ENCODE measurements at regions not wholly inside any gene's neighbourhood (a gene's known extent, or its start where the extent isn't known, plus 50 kb on each side); places are given as distances from the start of the nearest gene placed in this dataset.
"Not testable (repeated sequence)": the region's sequence is repeated elsewhere in the genome, so short reads cannot be mapped to it uniquely, and the experiment has no call there.

DNA sequence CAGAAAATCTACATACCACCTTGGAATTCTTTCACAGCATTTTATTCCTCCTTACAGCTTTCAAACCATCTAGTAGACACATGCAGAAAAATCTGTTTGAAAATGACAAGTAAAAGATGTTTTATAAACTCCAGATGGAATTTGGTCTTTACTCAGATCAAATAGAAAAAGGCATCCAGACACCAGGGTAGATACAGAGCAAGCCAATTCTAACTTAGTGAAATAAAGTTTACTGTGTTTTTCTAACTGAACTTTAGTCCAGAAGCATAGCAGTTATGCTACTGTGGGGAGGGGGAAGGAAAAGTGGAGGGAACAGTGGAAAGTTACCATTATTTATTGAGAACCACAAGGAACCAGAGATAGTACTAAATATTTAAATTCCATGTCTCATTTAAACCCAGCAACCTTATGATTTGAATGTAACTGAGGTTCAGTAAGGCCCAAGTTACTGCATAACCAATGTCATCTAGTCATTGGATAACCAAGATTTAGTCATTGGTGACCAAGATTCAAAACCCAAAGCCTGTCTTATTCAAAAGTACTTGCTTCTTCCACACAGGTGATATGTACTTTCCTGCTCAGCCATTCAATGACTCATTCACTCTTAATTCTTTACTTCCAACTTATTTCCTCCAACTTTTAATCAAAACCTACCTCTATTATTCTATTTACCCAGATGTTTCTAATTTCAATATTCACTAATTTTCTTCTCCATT lies 57.7 kb downstream of the RAD51AP2 start:
- intact Hi-C loops (cut with micrococcal nuclease) = no loop called here

DNA sequence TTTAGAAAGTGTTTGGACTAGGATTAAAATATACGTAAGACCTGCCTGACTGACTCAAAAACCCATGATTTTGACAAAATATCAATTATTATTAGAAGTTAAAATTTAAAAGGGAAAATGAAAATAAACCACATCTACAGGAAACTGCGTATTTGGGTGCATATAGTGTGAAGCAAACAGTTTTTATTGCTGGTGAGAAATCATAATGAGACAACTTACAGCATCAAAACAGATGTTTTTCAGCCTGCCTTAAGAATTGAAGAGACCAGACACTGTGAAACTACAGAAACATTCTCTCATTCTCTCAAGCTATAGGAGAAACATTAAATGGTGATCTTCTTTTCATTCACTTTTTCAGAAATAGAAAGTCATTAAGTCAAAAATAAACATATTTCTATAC lies 62.9 kb downstream of the RAD51AP2 start:
- intact Hi-C loops (cut with micrococcal nuclease) = no loop called here

DNA sequence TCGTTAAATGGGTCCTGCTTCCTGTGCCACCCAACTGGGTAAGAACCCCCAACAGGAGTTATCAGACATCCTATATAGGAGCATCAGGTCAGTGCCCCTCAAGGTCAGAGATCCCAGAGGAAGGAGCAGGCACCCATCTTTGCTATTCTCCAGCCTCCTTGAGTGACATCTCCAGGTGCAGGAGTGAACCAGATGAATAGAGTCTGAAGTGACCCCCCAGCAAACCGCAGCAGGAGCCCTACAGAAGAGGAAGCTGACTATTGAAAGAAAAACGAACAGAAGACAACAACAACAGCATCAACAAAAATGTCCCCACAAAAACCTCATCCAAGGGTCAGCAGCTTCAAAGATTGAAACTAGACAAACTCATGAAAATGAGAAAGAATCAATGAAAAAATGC lies 72.0 kb downstream of the RAD51AP2 start:
- intact Hi-C loops (cut with micrococcal nuclease) = not testable (repeated sequence)

DNA sequence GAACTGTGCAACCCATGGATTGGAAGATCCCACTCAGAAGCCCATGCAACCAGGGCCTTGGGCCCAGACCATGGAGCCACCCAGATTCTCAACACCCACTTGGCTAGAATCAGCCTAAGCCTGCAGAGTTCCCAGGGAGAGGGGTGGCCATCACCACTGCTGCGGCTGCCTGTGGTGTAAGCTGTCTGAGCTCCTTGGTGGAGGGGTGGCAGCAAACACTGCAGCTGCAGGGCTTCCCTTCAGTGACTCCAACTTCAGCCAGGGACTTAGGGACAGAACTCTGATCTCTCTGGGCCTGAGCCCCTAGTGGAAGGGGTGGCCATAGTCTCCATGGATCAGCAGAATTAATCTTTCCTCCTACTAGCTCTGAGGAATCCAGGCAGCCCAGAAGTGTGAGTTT lies 72.5 kb downstream of the RAD51AP2 start:
- intact Hi-C loops (cut with micrococcal nuclease) = no loop called here

DNA sequence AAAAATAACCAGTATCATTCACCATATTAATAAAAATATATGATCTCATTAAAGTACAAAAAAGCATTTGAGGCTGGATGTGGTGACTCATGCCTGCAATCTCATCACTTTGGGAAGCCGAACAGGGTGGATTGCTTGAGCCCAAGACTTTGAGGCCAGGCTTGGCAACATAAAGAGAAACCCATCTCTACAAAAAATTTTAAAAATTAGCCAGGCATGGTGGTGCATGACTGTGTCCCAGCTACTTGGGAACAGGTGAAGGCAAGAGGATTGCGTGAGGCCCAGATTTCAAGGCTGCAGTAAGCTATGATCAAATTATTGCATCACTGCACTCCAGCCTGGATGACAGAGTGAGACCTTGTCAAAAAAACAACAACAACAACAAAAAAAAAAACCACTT lies 75.9 kb downstream of the RAD51AP2 start:
- intact Hi-C loops (cut with micrococcal nuclease) = no loop called here

DNA sequence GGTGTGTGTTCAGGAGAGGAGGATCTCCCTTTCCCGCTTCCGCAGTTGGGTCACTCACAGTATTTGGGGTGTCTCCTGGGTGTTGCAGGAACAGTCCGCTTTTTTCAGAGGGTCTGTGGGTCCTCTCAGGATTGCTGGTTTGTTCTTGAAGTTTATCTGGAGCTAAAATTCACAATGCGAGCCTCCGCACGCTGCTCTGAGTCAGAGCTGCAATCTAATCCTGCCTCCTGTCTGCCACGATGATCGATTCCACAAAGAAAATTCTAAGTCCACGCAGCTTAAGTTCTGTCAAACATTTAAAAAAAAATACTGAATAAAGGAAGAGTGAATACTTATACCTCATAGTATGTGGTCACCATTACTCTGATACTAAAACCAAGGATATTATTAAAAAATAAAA lies 76.5 kb downstream of the RAD51AP2 start:
- intact Hi-C loops (cut with micrococcal nuclease) = no loop called here

DNA sequence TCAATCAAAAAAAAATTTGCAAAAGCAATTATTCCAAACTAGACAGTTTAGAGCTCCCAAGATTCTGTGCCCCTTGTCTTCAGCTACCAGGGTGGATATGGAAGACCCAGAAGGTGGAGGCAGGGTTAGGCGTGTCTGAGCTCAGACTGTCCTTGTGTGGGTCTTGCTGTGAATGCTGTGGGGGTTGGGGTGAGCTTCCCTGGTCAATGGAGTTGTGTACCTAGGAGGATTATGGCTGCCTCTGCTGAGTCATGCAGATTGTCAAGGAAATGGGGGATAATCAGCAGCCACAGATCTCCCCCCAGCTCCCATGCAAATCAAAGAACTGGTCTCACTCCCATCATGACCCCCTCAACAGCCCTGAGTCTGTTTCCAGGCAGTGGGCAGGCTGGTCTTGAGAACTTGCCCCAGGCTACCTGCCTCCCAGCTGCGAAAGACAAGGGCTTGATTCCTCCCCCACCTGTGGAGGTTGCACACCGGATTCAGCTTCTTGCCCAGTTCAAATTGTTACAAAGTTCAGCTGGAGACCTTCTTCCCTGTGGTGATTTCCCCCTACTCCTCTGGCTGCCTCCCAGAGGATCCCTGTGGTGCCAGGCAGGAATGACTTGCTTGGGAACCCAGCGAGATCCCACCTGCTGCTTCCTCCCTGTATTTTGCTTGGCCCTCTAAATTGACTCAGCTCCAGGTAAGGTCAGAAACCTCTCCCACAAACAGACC lies 77.0 kb downstream of the RAD51AP2 start:
- intact Hi-C loops (cut with micrococcal nuclease) = no loop called here

DNA sequence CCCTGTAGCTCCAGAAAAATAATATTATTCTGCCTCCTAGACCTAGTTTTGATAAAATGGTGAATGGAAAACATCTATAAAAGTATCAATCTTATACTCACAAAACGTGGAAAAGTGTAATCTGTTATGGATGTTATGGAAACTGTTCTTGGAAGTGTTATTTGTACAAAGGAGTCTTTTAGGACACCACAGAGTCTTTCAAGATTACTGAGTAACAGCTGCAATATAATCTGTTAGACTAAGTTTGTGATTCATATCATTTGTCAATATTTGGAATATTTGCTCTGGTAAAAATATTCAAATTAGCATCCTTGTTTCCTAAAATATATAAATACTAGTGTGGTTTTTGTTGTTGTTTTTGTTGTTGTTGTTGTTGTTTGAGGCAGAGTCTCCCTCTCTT lies 87.9 kb downstream of the RAD51AP2 start:
- intact Hi-C loops (cut with micrococcal nuclease) = no loop called here

DNA sequence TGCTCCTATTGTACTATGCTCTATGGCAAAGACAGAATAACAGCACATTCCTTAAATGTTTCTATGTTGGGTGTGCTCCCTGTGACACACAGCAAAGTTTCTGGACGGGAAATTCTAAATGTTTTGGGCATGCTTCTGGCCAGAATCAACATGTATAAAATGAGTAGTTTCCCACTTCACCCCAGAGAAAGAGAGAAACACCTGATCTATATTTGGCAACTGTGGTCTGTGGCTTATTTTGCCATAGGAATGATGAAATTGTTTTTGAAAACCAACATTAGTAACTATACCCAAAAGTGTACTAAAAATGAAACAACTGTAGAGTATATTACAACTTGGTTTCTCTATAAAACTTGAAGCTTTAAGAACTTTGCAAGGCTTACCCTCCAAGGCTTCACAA lies 89.1 kb downstream of the RAD51AP2 start:
- intact Hi-C loops (cut with micrococcal nuclease) = no loop called here

DNA sequence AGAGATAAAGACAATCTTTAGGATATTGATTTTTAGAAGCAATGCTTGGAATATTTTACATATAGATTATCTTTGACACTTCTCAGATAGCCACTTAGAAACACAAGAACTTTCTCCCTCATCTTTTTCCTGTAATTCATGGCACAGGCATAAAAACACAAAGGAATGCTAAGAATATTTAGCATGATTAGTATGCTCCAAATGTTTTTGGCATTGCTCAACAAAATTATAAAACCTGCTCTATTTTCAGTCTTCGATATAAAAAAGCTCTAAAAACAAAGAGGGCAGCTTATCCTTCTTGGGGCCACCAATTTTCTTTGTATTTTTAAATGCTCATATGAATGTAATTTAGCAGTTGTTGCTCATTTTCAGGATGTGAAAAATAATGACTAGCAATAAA lies 90.8 kb downstream of the RAD51AP2 start:
- intact Hi-C loops (cut with micrococcal nuclease) = no loop called here

DNA sequence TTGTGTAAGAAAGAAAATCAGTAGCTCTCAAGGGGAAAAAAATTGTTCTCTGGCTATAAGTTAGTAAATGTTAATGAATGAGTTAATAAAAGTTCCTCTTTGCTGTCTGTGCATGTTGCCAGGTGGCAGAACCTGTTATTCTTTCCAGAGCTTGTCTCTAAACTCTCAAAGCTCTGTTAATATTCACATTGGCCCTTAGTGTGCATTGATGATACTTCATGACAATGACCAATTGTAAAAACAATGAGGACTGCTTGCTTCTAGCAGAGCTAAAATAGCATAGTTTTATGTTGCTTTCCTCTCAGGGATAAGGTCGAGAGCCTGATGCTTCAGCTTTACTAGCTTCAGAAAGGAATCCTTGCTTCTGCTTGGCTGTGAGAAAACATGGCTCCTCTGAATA lies 91.5 kb downstream of the RAD51AP2 start:
- intact Hi-C loops (cut with micrococcal nuclease) = no loop called here

DNA sequence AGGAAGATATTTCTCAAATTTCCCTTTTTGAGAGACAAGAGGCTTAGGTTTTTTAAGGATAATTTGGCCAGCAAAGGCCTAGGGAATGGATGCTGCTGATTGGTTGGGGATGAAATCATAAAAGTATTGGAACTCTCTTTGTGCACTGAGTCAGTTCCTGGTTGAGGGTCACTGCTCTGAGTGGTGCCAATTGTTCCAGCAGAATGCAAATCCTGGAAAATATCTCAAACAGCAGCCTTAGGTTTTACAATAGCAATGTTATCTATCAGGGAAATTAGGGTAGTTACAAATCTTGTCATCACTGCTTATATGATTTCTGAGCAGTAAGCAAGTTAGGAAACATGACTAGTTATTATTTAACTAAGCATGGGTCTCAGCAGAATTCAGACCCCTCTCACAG lies 96.2 kb downstream of the RAD51AP2 start:
- intact Hi-C loops (cut with micrococcal nuclease) = no loop called here

DNA sequence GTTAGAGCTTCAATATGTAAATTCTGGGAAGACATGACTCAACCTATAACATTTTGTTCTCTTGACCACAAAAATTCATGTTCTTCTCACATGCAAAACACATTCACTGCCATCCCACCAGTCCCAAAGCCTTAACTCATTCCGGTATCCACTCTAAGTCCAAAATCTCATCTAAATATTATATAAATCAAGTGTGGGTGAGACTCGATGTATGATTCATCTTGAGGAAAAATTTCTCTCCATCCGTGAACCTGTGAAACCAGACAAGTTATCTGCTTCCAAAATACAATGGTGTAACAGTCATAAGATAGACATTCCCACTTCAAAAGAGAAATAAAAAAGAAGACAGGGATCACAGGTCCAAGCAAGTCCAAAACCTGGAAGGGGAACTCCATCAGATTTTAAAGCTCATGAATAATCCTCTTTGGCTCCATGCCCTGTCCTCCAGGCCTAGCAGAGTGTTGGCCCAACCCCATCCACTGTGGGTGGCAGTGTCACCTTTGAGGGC lies 101.3 kb downstream of the RAD51AP2 start:
- intact Hi-C loops (cut with micrococcal nuclease) = no loop called here

DNA sequence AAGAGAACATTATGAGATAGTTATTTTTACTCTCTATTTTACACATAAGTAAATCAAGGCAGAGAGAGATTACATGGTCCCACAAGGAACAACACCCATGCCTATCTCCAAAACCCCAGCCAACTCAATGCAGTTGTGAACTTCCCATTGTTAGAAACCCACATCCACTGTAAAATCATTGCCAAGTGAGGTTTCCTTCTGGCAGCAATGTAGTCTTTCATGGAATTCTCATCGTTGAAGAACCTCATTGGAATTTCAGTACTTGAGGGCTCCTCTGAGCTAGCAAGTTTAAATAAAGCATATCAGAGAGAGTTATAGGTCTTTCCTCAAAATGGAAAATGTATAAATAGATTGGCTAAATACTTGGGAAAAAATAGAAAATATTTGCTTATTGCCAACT lies 105.2 kb downstream of the RAD51AP2 start:
- intact Hi-C loops (cut with micrococcal nuclease) = no loop called here

DNA sequence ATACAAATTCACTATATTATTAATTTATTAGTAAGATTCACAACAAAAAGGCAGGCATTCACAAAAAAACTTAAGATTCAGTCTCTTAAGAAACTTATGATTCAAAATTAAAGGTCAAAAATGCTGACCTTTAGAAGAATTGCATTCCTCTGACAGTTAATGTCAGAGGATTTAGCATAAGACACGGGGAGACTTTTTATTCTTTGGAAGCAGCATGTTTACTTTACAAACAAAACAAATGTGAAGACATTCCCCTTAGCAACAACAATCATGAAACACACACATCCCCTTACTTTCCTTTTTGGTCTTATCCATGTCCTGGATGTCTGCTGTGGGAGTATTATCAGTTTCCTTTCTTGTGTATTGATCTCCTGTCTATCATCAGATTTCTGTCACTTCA lies 117.1 kb downstream of the RAD51AP2 start:
- intact Hi-C loops (cut with micrococcal nuclease) = no loop called here

DNA sequence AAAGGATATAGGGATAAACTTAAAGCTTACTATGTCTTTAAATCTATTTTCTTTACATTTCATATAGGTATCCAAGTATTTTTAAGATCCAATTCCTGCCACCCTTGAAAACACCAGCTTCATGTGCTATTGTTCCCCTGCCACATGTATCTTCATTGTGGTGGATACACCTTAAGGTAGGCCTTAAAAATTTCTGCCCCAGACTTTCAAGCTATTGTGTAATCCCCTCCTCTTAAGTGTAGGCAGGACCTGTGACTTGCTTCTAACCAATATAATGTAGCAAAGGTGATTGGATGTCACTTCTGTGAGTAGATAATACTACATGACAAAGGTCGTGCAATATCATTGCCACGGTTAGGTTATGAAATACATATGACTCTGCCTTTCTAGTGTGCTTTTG lies 119.5 kb downstream of the RAD51AP2 start:
- intact Hi-C loops (cut with micrococcal nuclease) = no loop called here

DNA sequence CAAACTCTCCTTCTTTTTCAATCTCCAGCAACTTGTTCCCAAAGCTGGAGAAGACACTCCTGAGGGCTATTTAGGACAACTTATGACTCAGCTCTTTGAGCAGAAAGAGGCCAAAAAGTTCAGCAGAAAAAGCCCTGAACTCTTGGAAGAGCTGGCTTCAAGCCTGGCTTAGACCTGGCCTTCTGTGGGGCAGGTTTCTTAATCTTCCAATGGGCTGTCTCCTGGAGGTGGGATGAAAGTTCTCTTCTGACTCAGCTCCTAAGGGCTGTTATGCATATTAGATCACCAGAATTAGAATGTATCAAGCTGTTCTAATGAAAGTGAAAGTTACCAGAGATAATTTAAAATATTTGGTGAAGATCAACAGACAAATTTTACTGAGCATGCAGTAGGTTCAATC lies 129.4 kb downstream of the RAD51AP2 start:
- intact Hi-C loops (cut with micrococcal nuclease) = no loop called here

DNA sequence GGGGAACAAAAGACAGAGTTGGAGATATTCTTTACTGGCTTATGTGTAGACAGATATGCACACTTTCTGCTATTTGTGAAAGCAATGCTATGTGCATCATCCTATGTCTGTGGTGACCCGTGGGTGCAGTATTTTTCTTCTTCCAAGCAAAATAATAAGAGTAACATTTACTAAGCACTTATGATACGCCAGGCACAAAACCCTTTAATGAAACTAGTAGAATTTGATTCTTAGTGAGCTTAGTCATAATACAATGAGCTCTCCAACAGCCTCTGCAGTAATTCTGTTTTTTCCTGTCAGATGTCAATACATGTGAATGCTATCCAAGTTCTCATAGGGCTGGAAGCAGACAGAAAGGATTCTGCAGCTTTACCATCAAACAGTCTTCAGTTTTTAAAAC lies 130.6 kb downstream of the RAD51AP2 start:
- intact Hi-C loops (cut with micrococcal nuclease) = no loop called here

DNA sequence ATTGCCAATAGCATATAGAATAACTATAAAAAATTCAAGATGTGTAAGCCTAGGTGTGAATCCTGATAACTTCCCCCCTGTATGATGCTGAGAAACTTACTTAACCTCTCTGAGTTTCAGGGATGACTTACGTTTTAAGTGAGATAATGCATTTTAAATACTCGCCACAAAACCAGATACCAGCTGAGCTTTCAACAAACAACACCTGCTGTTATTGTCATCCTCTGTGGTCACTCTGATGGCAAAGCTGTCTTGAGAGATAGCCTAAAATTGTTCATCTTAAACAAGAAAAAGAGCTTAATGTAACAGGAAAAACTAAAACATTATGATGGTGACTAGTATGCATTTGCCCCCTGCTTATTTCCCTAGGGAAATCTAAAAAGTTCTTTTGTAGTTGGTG lies 131.5 kb downstream of the RAD51AP2 start:
- intact Hi-C loops (cut with micrococcal nuclease) = no loop called here

DNA sequence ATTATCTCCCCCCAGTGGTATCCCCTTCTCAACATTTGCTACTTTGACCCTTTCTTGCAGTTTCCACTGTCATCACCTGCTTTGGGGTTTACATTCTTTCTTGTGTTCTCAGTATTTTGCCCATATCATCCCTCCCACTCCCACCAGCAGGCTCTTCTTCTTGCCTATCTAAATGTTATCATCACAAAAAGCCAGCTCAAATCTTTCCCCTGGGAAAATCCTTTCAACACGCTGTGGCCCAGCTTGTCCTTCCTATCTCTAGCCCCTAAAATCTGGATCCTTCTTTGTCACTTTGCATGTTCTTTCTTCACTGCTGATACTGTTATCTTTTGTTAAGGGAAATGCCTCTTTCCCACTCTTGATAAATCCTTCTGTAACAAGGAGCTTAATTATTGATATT lies 138.2 kb downstream of the RAD51AP2 start:
- intact Hi-C loops (cut with micrococcal nuclease) = no loop called here

DNA sequence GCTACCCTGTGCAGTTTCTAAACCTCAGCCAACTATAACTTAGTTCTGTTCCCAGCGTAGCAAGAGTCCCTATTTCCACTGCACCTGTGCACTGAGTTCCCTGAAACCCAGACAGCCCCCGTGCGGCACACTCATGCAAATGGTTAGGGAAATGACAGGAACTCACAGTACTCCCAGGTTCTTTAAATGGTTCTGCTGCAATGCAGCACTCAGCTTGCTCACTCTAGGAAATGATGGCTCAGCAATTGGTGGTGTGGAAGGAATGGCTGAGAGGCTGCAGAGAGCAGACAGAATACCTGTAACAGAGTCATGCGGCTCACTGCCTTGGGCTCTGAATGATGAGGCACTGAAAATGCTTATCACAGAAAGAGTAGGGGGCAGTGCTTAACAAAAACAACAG lies 143.0 kb downstream of the RAD51AP2 start:
- intact Hi-C loops (cut with micrococcal nuclease) = no loop called here

DNA sequence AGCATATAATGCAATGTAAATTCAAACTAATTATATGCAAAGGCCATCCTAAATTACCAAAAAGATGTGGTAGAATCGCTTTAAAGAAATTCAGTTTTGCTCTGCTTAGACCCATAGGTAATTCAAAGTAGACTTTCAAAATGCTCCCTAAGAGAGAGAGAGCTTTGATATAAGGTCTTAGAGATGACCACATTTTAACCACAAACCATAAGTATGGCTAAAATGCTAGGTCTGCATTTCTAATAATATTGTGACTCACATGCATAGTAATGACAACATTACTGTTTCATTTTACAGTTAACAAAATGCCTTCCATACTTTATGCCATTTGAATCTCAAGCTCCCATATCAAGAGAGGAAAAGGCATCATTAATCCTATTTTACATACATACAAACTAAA lies 144.5 kb downstream of the RAD51AP2 start:
- intact Hi-C loops (cut with micrococcal nuclease) = no loop called here

DNA sequence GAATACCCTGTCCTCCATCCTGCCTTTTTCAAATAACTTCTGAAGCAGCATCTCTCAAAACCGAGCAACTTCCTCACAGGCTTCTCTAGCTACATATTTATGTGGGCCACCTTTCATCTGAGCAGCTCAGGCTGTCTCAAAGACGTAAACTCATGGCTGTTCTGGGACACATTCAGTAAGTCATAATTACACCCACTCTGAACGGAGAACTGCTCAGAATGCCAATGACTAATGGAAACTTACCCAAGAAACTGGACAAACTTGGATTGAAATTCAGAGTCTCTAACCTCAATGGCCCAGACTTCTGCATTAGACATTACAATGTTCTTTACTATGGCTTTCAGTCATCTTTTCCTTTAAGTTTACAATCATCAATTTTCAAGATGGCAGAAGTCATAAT lies 145.2 kb downstream of the RAD51AP2 start:
- intact Hi-C loops (cut with micrococcal nuclease) = no loop called here
